GM12872 (cell line): ENCODE measurements at regions not wholly inside any gene's neighbourhood (a gene's known extent, or its start where the extent isn't known, plus 50 kb on each side); places are given as distances from the start of the nearest gene placed in this dataset.

Experiments used
- TF ChIP-seq, protein P1 (sequence below): IDR thresholded peaks from 3 replicates; pipeline ENCODE4 v1.5.1; 2011; ENCODE audit warnings: low read depth, mild to moderate bottlenecking, low read length, moderate library complexity; ENCODE audit not compliant: insufficient read depth

DNA sequence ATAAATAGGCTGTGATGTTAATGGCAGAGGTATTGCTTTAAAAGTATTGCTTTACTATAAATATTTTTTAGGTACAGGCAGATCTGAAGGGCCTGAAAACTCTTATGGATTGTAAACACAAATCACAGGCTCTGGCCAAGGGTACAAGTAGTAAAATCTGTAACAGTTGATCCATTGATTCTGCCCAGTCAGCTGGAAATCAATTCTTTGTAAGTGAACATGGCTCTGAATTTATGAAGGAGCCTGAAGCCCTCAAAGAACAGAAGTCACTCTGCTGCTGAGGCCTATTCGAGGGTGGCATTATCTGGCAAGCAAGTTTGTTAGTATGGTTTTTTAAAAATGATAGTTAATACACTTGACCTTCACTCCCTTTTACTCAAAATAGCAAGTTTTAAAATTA lies 834.0 kb upstream of the TMPRSS15 start:
- TF ChIP-seq, protein P1, sequence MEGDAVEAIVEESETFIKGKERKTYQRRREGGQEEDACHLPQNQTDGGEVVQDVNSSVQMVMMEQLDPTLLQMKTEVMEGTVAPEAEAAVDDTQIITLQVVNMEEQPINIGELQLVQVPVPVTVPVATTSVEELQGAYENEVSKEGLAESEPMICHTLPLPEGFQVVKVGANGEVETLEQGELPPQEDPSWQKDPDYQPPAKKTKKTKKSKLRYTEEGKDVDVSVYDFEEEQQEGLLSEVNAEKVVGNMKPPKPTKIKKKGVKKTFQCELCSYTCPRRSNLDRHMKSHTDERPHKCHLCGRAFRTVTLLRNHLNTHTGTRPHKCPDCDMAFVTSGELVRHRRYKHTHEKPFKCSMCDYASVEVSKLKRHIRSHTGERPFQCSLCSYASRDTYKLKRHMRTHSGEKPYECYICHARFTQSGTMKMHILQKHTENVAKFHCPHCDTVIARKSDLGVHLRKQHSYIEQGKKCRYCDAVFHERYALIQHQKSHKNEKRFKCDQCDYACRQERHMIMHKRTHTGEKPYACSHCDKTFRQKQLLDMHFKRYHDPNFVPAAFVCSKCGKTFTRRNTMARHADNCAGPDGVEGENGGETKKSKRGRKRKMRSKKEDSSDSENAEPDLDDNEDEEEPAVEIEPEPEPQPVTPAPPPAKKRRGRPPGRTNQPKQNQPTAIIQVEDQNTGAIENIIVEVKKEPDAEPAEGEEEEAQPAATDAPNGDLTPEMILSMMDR: no peak

DNA sequence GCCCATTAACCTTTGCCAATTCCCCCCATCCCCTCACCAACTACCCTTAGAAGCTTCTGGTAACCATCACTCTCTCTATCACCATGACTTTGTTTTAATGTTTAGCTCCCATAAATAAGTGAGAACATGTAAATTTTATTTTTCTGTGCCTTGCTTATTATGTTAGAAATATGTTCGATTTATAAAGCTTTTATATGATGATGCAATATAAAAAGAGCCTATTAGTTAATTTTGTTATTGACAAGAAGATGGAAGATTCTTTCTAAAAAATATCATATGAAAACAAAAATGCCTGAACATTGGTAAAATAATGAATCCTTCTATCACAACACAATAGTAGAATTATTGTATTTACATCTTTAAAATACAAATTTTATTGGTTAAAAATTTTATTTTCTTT lies 836.1 kb upstream of the TMPRSS15 start:
- TF ChIP-seq, protein P1: no peak

DNA sequence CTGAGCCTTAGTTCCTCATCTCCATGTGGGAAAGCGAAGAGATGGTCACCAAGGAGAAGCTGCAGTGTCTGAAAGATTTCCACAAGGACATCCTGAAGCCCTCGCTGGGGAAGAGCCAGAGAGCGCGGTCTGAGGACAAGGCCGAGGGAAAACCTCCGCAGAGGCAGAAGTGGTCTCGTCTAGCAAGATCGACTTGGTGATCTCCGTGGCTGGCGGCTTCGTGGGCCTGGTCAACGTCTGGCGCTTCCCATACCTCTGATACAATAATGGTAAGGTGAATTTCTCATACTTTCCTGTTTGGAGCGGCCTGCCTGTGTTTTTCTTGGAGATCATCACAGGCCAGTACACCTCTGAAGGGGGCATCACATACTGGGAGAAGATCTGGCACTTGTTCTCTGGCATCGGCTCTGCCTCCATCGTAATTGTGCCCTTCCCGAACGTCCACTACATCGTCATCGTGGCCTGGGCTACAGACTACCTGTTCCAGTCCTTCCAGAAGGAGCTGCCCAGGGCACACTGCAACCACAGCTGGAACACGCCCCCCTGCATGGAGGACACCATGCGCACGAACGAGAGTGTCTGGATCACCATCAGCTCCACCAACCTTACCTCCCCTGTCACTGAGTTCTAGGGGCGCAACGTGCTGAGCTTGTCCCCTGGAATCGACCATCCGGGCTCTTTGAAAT lies 841.1 kb upstream of the TMPRSS15 start:
- TF ChIP-seq, protein P1: no peak

DNA sequence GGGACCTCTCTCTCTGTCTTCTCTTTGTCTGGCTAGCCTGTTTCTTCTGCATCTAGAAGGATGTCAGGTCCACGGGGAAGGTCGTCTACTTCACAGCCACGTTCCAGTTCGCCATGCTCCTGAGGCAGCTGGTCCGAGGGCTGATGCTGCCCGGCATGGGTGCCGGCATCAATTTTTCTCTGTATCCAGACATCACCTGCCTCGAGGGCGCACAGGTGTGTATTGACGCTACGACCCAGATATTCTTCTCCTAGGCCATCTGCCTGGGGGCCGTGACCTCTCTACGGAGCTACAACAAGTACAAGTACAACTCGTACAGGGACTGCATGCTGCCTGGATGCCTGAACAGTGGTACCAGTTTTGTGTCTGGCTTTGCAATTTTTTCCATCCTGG lies 841.6 kb upstream of the TMPRSS15 start:
- TF ChIP-seq, protein P1: no peak

DNA sequence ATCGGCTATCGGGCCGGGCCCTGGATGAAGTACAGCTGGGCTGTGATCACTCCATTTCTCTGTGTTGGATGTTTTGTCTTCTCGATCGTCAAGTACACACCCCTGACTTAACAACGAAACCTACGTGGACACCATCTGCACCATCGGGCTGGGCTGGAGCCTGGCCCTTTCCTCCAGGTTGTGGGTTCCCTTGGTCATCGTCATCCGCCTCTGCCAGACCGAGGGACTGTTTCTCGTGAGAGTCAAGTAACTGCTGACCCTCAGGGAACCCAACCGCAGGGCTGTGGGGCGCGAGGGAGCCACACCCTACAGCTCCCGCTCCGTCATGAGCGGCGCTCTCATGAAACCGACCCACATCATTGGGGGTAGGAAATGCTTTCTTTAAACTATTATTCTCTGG lies 842.4 kb upstream of the TMPRSS15 start:
- TF ChIP-seq, protein P1: no peak

DNA sequence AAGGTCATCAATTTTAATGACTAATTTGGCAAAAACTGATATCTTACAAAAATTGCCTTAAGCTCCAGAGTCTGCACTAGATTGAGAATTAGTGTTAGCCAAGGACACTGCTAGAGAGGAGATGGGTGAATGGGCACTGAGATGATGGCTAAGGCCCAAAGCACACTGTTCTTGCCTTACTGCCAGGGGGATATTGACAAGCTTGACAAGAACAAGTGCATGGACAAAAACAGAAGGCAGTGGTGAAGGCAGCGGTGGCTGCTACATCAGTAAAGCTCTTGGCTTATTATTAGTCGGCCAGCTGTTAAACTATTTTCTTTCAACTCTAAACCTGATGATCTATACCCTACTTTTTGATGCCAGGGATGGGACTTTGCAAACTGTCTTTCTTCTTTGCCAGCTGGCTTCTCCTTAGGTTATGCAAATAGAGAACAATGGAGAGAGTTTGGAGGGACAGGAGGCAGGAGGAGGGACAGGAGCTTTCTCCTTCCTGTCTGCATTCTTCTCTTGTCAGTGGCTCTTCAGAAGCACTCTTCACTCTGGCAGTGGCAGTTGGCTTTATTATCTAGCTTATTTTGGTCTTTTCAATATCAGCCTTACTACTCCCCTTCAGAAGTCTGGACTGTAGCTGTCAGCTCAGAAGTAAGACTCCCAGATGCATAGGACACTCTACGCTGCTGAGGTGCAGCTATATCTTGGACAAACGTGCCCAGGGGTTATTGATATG lies 853.5 kb upstream of the TMPRSS15 start:
- TF ChIP-seq, protein P1: no peak

DNA sequence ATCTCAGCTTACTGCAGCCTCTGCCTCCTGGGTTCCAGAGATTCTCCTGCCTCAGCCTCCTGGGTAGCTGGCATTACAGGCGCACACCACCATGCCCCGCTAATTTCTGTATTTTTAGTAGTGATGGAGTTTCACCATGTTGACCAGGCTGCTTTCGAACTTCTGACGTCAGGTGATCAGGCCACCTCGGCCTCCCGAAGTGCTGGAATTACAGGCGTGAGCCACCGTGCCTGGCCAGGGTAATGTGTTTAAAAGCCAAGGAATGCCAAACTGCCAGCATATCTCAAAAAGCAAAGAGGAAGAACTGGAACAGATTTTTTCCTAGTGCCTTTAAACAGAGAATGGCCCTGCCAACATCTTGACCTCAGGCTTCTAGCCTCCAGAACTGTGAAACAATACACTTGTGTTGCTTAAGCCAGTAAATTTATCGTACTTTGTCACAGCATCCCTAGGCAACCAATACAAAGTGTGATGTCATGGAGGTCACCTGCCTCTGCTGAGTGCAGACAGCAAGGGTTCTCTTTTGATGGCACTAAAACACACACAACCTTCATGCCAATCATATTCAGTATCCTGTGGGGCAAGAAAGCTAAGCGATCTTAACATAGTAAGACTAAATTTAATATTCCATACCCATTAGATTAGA lies 858.3 kb upstream of the TMPRSS15 start:
- TF ChIP-seq, protein P1: no peak
